SK-N-SH treated with all-trans-retinoic acid at 6 μM for 48 hours (cell line): ENCODE measurements at regions not wholly inside any gene's neighbourhood (a gene's known extent, or its start where the extent isn't known, plus 50 kb on each side); places are given as distances from the start of the nearest gene placed in this dataset.

Experiments
- ATAC-seq: fragments of 200-7000 bp; cut with Tn5 transposase; 3 replicates; pipeline ENCODE4 v1.9.1; 2020; ENCODE audit warnings: mild to moderate bottlenecking, moderate library complexity
- ARNTL ChIP-seq: fragments of 450-650 bp; formaldehyde crosslinking; IDR thresholded peaks from 2 replicates; pipeline ENCODE4 v1.5.0; 2020; ENCODE audit warnings: low read depth, mild to moderate bottlenecking, moderate library complexity, borderline replicate concordance
- BACH2 ChIP-seq: fragments of 250-450 bp; sonication (Bioruptor Pico); IDR thresholded peaks from 2 replicates; pipeline ENCODE4 v1.9.0; 2021; ENCODE audit warnings: mild to moderate bottlenecking, borderline replicate concordance
- CREB5 ChIP-seq: fragments of 250-450 bp; sonication (Bioruptor Pico); IDR thresholded peaks from 2 replicates; pipeline ENCODE4 v1.5.1; 2020; ENCODE audit warnings: low read depth, mild to moderate bottlenecking, moderate library complexity
- CSDC2 ChIP-seq: fragments of 250-450 bp; sonication (Bioruptor Pico); IDR thresholded peaks from 2 replicates; pipeline ENCODE4 v1.5.0; 2020; ENCODE audit warnings: mild to moderate bottlenecking, moderate library complexity
- ESRRG ChIP-seq: fragments of 250-450 bp; sonication (Bioruptor Pico); IDR thresholded peaks from 2 replicates; pipeline ENCODE4 v1.6.1; 2021; ENCODE audit warnings: mild to moderate bottlenecking
- GLIS3 ChIP-seq: fragments of 250-450 bp; sonication (Bioruptor Pico); IDR thresholded peaks from 2 replicates; pipeline ENCODE4 v1.5.0; 2020; ENCODE audit warnings: mild to moderate bottlenecking, moderate library complexity
- PATZ1 ChIP-seq: fragments of 250-450 bp; sonication (Bioruptor Pico); IDR thresholded peaks from 2 replicates; pipeline ENCODE4 v1.8.0; 2020; ENCODE audit warnings: mild to moderate bottlenecking, moderate library complexity, borderline replicate concordance
- POU6F1 ChIP-seq: fragments of 250-450 bp; sonication (Bioruptor Pico); IDR thresholded peaks from 2 replicates; pipeline ENCODE4 v1.8.0; 2021; ENCODE audit warnings: low read depth, mild to moderate bottlenecking, moderate library complexity, borderline replicate concordance
- RARB ChIP-seq: fragments of 250-450 bp; sonication (Bioruptor Pico); IDR thresholded peaks from 2 replicates; pipeline ENCODE4 v1.8.0; 2021; ENCODE audit warnings: mild to moderate bottlenecking, moderate library complexity
- SNAI2 ChIP-seq: fragments of 250-450 bp; sonication (Bioruptor Pico); IDR thresholded peaks from 2 replicates; pipeline ENCODE4 v1.5.0; 2020; ENCODE audit warnings: mild to moderate bottlenecking, moderate library complexity
- TCF4 ChIP-seq: fragments of 250-450 bp; sonication (Bioruptor Pico); IDR thresholded peaks from 2 replicates; pipeline ENCODE4 v1.8.0; 2021; ENCODE audit warnings: mild to moderate bottlenecking, moderate library complexity, borderline replicate concordance
- TOX ChIP-seq: fragments of 250-450 bp; sonication (Bioruptor Pico); IDR thresholded peaks from 2 replicates; pipeline ENCODE4 v1.8.0; 2021; ENCODE audit warnings: mild to moderate bottlenecking, moderate library complexity, borderline replicate concordance
- TSHZ2 ChIP-seq: fragments of 250-450 bp; sonication (Bioruptor Pico); IDR thresholded peaks from 2 replicates; pipeline ENCODE4 v1.5.0; 2020; ENCODE audit warnings: mild to moderate bottlenecking, moderate library complexity
- ZC3H10 ChIP-seq: fragments of 250-450 bp; sonication (Bioruptor Pico); IDR thresholded peaks from 2 replicates; pipeline ENCODE4 v1.5.1; 2021; ENCODE audit warnings: mild to moderate bottlenecking, moderate library complexity
- ZNF565 ChIP-seq: fragments of 450-650 bp; formaldehyde crosslinking; conservative IDR thresholded peaks from 2 replicates; pipeline ENCODE4 v1.5.0; 2020; ENCODE audit warnings: low read depth, mild to moderate bottlenecking, moderate library complexity
- ZNF70 ChIP-seq: fragments of 450-650 bp; formaldehyde crosslinking; IDR thresholded peaks from 2 replicates; pipeline ENCODE4 v1.5.0; 2020; ENCODE audit warnings: mild to moderate bottlenecking, moderate library complexity
- ZNF8 ChIP-seq: fragments of 450-650 bp; formaldehyde crosslinking; IDR thresholded peaks from 2 replicates; pipeline ENCODE4 v1.5.0; 2020; ENCODE audit warnings: mild to moderate bottlenecking, moderate library complexity

- TF ChIP-seq TOX (CRISPR knock-in tag), result no peak
- no peak for TF ChIP-seq CSDC2 (CRISPR knock-in tag)
- no peak for TF ChIP-seq ZNF565 (CRISPR knock-in tag)
- no peak for TF ChIP-seq POU6F1 (CRISPR knock-in tag)
- no peak for TF ChIP-seq RARB (CRISPR knock-in tag)
- no peak for TF ChIP-seq PATZ1 (CRISPR knock-in tag)
- TF ChIP-seq ZC3H10, result no peak
- no peak for TF ChIP-seq CREB5 (CRISPR knock-in tag)
- no peak for TF ChIP-seq ARNTL (CRISPR knock-in tag)
- no peak for TF ChIP-seq ZNF8 (CRISPR knock-in tag)
- no peak for TF ChIP-seq BACH2 (CRISPR knock-in tag)
- TF ChIP-seq SNAI2, result no peak
- no peak for TF ChIP-seq GLIS3 (CRISPR knock-in tag)
- no peak for TF ChIP-seq TSHZ2 (CRISPR knock-in tag)
- no peak for TF ChIP-seq TCF4 (CRISPR knock-in tag)
- TF ChIP-seq ESRRG (CRISPR knock-in tag), result no peak
- ATAC-seq, result no peak
Observed at GRCh38 chr1:208917281-208917680, 666.2 kb upstream of the CAMK1G start.

GRCh38 chr1:208917723-208918122 lies 665.8 kb upstream of the CAMK1G start:
- no peak for ATAC-seq

More at GRCh38 chr1:208917723-208918122, 665.8 kb upstream of the CAMK1G start:
- TF ChIP-seq POU6F1 (CRISPR knock-in tag), result no peak
- TF ChIP-seq CREB5 (CRISPR knock-in tag), result no peak
- no peak for TF ChIP-seq ZNF70 (CRISPR knock-in tag)
- no peak for TF ChIP-seq TCF4 (CRISPR knock-in tag)
- no peak for TF ChIP-seq TOX (CRISPR knock-in tag)
